DOHH2 (cell line): ENCODE measurements at regions not wholly inside any gene's neighbourhood (a gene's known extent, or its start where the extent isn't known, plus 50 kb on each side); places are given as distances from the start of the nearest gene placed in this dataset.

Experiments used
- H3F3A ChIP-seq: fragments of 200-600 bp; sonication (generic), shearing (Covaris generic); 2 replicates; pipeline ENCODE4 v1.6.0; 2016; ENCODE audit warnings: antibody characterized with exemption, mild to moderate bottlenecking; ENCODE audit not compliant: control insufficient read depth, insufficient read depth
- H3K27ac ChIP-seq: fragments of 200-600 bp; sonication (generic); 2 replicates; pipeline ENCODE4 v1.5.1; 2014; ENCODE audit warnings: low read depth, mild to moderate bottlenecking, low read length, moderate library complexity
- H3K27me3 ChIP-seq: fragments of 200-600 bp; sonication (generic); 2 replicates; pipeline ENCODE4 v1.6.1; 2014; ENCODE audit warnings: mild to moderate bottlenecking, low read length, mixed read lengths; ENCODE audit not compliant: control insufficient read depth
- H3K36me3 ChIP-seq: fragments of 200-600 bp; sonication (generic); 2 replicates; pipeline ENCODE4 v1.6.1; 2014; ENCODE audit warnings: mild to moderate bottlenecking, low read length, moderate library complexity, mixed read lengths; ENCODE audit not compliant: control insufficient read depth
- H3K4me1 ChIP-seq: fragments of 200-600 bp; sonication (generic); 2 replicates; pipeline ENCODE4 v1.6.1; 2014; ENCODE audit warnings: mild to moderate bottlenecking, low read length, mixed read lengths; ENCODE audit not compliant: control insufficient read depth
- H3K4me2 ChIP-seq: fragments of 200-600 bp; sonication (generic); 2 replicates; pipeline ENCODE4 v1.6.0; 2014; ENCODE audit warnings: mild to moderate bottlenecking, low read length, moderate library complexity
- H3K4me3 ChIP-seq: fragments of 200-600 bp; sonication (generic); 2 replicates; pipeline ENCODE4 v1.5.1; 2014; ENCODE audit warnings: mild to moderate bottlenecking, low read length, mixed read lengths
- H3K79me2 ChIP-seq: fragments of 200-600 bp; sonication (generic); 2 replicates; pipeline ENCODE4 v1.6.1; 2014; ENCODE audit warnings: mild to moderate bottlenecking, low read length, mixed read lengths; ENCODE audit not compliant: control insufficient read depth
- H3K9me2 ChIP-seq: fragments of 200-600 bp; sonication (generic); replicated peaks from 2 replicates; pipeline ENCODE4 v1.6.1; 2014; ENCODE audit warnings: mild to moderate bottlenecking, low read length, mixed read lengths; ENCODE audit not compliant: control insufficient read depth
- H3K9me3 ChIP-seq: fragments of 200-600 bp; sonication (generic); 2 replicates; pipeline ENCODE4 v1.6.1; 2014; ENCODE audit warnings: antibody characterized with exemption, low read length, mixed read lengths; ENCODE audit not compliant: control insufficient read depth, insufficient read depth
- H4K20me1 ChIP-seq: fragments of 200-600 bp; sonication (generic); 2 replicates; pipeline ENCODE4 v1.6.0; 2014; ENCODE audit warnings: low read depth, mild to moderate bottlenecking, antibody characterized with exemption, low read length, moderate library complexity; ENCODE audit not compliant: control insufficient read depth, insufficient read depth
- CTCF ChIP-seq: fragments of 200-600 bp; sonication (generic); IDR thresholded peaks from one replicate; pipeline ENCODE4 v1.5.1; 2014; ENCODE audit warnings: antibody characterized with exemption, mild to moderate bottlenecking, low read depth, low read length; ENCODE audit not compliant: poor library complexity, severe bottlenecking
- EZH2phosphoT487 ChIP-seq: fragments of 200-600 bp; sonication (generic); IDR thresholded peaks from 2 replicates; pipeline ENCODE4 v1.6.1; 2017; ENCODE audit warnings: borderline replicate concordance, mild to moderate bottlenecking, antibody characterized with exemption, low read length, moderate library complexity, mixed read lengths

GRCh38 chr11:92656783-92657182 is 312.7 kb upstream of the MTNR1B start:
- Histone ChIP-seq H3K4me1 (no peaks in the 10 kb centered on the region), H3F3A (no peaks in the 10 kb centered on the region), H3K9me3 (no peaks in the 10 kb centered on the region), H3K36me3 (no peaks in the 10 kb centered on the region), H3K4me3 (no peak overlapping the region), H3K4me2 (no peak overlapping the region), H3K79me2 (no peaks in the 10 kb centered on the region), H4K20me1 (no peaks in the 10 kb centered on the region), H3K27ac (no peak overlapping the region), H3K27me3 (no peaks in the 10 kb centered on the region), H3K9me2 (no peaks in the 10 kb centered on the region; the same call in 1 of the 2 replicates)
- TF ChIP-seq CTCF (no peak), EZH2phosphoT487 (no peak)

GRCh38 chr11:92657226-92657625 is 312.2 kb upstream of the MTNR1B start:
- H3K9me2 ChIP-seq, result no peaks in the 10 kb centered on the region; the same call in 1 of the 2 replicates
- H3K9me3 ChIP-seq, result no peaks in the 10 kb centered on the region
- no peak for TF ChIP-seq CTCF
- no peak for TF ChIP-seq EZH2phosphoT487
- no peaks in the 10 kb centered on the region for H3K4me1 ChIP-seq
- H4K20me1 ChIP-seq, result no peaks in the 10 kb centered on the region
- no peaks in the 10 kb centered on the region for H3K79me2 ChIP-seq
- H3F3A ChIP-seq, result no peaks in the 10 kb centered on the region
- no peaks in the 10 kb centered on the region for H3K36me3 ChIP-seq
- H3K4me3 ChIP-seq, result no peak overlapping the region
- no peak overlapping the region for H3K4me2 ChIP-seq
- H3K27ac ChIP-seq, result no peak overlapping the region
- no peaks in the 10 kb centered on the region for H3K27me3 ChIP-seq

- Histone ChIP-seq H3K4me1 (no peaks in the 10 kb centered on the region), H3K79me2 (no peaks in the 10 kb centered on the region), H3K27ac (no peak overlapping the region), H4K20me1 (no peaks in the 10 kb centered on the region), H3F3A (no peaks in the 10 kb centered on the region), H3K4me3 (no peak overlapping the region), H3K4me2 (no peak overlapping the region), H3K9me3 (no peaks in the 10 kb centered on the region), H3K27me3 (no peaks in the 10 kb centered on the region), H3K9me2 (no peaks in the 10 kb centered on the region; the same call in 1 of the 2 replicates), H3K36me3 (no peaks in the 10 kb centered on the region)
- TF ChIP-seq CTCF (no peak), EZH2phosphoT487 (no peak)
These were observed 310.7 kb upstream of the MTNR1B start for GRCh38 chr11:92658733-92659132.
